ENCODE measurements at regions not wholly inside any gene's neighbourhood (a gene's known extent, or its start where the extent isn't known, plus 50 kb on each side); places are given as distances from the start of the nearest gene placed in this dataset.
A peak's percentile ranks its signal among the peaks of the same experiment; 100 is the strongest.
"Not testable (repeated sequence)": the region's sequence is repeated elsewhere in the genome, so short reads cannot be mapped to it uniquely, and the experiment has no call there.

DNA sequence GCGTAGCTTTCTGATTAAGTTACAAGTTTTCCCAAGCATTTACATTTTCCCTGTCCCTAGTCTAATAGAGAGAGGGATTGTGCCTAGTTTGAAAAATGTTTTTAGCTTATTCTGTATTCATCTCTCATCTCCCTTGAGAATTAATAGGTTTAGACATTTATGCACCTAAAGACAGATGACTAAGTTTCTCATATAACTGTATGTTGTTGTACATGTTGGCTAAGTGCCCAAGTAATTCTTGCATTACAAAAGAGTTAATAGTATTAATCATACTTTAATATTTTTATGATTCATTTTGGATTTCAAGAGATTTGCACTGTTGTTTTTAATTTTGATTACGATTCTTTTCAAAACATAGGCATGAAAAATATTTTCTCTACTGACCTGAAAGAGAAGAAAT is 109.0 kb upstream of the TBL1XR1 start:
- no peak for DNase-seq

DNA sequence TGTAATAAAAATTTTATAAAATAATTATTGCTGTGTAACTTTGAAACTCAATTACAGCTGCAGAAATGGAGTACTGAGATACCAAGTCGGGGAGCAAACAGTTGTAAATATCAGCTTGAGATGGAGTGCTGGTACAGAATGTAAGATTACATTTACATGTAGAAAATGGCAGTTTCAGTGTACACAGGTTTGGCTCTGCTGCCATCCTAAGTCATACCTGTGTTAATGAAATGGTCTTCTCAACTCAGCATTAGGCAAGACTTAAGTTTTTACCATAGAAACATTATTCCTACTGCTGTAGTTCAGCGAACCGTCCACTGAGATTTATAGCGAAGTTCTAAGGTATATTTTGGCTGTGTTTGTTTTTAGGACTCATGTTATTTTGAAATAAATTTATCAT is 110.1 kb upstream of the TBL1XR1 start:
- DNase-seq: no peak

DNA sequence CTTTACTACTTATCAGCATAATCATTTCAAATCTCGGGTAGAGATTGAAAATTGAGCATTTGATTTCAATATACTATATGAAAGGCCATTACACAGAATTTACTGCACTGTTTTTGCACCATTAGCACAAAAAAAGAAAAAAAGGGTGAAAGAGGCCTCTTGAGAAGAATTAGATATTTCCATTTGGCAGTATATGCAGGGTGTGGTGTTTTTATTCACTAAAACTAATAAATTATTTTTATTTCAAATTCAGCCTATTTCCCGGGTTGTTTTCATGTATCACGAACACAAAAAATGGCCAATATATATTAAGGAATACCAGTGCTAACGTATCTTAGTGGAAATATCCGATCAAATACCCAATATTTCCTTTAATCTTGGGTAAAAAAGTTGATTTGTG is 110.5 kb upstream of the TBL1XR1 start:
- DNase-seq: no peak

DNA sequence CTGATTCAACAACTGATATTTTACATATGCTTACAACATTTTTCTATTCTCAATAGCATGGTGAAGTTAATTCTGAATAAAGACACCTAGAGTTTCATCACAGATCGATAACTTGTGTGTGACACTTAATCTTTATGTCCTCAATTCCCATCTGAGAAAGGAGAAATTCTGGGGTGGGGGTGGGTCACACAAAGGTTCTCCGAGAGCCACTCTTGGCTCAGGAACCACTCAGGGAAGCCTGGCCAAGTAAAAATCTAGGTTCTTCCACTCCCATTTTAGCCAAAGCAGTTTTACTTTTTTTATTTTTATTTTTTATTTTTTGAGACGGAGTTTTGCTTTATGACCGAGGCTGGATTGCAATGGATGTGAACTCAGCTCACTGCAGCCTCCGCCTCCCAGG is 111.0 kb upstream of the TBL1XR1 start:
- DNase-seq: no peak

DNA sequence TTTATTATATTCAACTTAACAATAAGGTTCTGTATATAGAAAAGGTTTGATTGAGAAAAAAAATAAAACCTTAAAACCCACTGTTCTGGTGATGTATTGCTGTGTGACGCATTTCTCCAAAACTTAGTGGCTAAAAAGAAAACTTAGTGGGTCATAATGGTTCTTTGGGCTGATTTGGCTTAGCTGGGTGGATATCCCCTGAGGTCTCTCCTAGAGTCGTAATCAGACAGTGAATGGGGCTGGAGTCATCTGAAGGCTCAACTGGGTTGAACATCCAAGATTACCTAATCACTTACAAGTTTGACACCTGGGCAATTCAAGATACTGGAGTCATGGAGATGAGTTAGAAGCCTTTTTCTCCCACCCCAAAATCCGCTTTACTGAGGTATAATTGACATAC is 111.6 kb upstream of the TBL1XR1 start:
- DNase-seq: no peak

DNA sequence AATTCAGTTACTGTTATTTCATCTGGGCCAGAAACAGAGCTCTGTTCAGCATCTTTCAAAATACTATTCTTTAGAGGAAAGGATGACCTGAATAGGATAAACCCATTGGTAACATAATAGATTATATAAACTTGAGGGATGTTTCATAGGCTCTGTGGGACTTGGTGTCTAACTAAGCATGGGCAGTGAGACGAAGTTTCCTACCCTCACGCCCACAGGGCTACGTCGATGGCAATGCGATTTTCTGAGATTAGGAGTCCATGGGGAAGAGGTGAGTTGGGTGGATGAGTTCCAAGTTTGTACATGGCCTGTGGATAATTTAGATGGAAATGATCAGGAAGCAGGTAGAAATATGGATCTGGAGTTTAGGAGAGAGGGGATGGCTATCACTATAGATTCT is 115.2 kb upstream of the TBL1XR1 start:
- DNase-seq: no peak

DNA sequence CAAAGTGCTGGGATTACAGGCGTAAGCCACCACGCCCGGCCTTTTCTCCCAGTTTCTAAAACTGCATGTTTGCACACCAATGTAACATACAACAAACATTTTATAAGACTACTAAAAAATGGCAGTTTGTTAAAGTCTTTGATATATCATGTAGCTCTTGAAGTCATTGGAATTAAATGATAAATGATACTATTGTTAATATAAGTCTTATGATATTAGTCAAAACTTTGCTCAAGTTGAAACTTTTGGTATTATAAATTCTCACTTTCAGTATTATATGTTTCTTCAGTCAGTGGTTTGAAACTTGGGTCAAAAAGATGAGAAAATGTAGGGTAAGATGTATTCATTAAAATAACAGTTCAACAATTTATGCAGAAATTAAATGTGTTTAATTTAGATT is 117.6 kb upstream of the TBL1XR1 start:
- no peak for DNase-seq

DNA sequence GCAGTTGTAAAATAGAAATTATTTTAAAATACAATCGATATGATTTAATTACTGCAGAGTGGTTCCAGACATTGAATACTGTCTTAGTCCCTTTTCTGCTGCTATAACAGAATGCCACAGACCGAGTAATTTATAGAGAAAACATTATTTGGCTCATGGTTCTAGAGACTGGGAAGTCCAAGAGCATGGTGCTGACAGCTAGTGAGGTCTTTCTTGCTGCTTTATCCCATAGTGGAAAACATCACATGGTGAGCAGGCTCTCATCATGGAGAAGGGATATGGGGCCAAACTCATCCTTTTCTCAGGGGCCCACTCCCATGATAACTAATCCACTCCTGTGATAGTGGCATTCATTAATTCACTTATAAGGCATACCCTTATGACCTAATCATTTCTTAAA is 120.0 kb upstream of the TBL1XR1 start:
- DNase-seq: no peak

DNA sequence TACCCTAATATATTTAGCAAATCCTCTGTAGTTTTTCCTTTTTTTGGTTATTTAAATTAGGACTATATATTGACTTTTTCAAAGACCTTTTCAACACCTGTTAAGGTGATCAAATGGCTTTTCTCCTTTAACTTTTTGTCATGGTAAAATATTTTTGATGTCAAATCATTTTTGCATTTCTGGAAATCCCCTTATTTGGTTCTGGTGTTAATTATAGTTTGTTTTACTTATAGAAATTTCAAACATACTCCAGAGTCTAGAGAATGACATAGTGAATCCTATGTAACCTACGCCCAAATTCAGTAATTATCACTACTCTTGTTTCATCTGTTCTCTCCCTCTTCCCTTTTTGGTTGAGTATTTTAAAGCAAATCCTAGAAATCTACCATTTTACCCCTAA is 121.3 kb upstream of the TBL1XR1 start:
- no peak for DNase-seq

DNA sequence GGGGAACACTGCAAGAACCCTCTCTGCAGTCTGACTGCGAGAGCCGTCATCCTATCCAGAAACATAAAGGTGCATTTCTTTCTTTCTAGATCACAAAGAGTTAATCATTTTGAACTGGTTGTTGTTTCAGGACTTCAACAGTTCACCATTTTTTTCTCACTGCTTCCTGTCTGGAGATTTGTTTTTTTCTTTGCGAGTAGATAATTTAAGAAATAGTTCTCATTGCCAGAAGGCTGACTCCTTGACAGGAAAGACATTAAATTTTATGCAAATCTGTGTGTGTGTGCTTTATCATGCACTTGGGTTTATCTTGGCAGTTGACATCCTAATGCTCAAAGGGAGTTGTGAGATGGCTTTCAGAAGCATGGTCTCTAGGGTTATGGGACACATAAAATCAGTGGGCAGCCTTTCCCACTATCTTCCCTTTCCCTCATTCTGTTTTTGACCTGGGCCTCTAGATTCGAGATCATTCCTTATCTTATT is 123.5 kb upstream of the TBL1XR1 start:
- DNase-seq: no peak

DNA sequence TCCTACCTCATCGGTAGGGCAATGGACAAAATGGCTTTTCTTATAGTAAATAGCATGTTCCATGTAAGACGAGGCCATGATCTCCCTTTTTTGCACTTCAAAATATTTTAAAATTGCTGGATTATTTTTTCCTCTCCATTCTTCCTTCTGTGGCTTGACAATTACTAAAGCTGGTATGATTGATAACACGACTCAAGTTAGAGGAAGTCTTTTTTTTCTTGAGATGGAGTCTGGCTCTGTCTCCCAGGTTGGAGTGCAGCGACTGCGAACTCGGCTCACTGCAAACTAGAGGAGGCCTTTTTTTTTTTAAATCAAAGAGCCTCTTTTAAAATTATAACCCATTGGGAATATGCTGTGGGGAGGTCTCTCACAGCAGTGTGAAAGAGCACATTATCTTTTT is 124.5 kb upstream of the TBL1XR1 start:
- no peak for DNase-seq

DNA sequence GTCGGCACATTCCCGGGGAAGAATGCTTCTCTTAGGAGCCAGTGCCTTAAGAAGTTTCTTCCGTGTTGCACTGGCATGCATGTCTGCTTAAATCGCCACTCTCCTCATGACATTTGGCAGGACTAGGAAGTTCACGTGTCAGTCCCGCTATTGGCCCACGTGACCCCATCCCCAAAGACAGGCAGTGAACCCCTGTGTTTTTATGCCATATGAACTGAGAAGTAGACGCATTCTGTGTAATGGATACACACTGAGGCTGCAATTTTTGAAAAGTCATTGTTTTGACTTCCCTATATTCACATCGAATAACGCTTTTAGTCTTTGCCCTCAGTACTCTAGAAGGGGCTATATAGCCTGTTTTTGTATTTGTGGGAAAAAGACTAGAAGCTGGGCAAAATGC is 125.6 kb upstream of the TBL1XR1 start:
- DNase-seq: no peak

DNA sequence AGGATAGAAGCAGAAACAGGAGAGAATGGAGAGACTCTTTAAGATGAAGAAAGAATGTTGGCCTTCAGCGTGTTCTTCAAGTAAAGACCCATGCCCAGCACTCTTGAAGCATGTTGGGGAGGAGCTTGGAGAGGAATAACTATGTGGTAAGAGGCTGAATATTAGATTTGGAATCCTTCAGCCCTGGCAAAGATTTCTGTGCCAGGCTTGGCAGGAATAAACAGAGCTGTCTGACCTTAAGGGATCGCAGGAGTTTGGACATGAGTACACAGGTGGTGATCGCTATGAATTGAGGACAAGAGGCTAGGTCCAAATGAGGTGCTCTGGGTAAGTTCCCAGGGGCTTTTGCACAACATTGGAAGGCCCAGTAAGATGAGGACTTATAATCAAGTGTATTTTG is 132.6 kb upstream of the TBL1XR1 start:
- no peak for DNase-seq

DNA sequence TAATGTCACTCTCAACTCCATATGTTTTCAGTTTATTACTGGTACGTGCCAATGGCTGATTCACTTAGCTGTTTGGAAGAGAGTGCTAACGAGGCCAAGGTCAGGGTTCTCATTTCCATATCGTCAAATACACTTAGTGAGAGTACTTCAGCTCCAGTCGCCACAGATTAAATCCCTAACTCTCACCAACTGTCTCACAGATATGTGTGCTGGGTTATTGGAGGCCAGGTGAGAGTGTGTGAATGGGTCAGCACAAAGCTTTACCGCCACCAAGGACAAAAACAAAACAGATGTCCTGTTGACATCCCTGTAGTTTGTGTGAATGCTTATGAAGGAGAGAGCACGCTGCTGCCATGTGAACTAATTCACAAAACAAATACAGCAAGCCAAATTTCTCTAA is 133.5 kb upstream of the TBL1XR1 start:
- DNase-seq: no peak

DNA sequence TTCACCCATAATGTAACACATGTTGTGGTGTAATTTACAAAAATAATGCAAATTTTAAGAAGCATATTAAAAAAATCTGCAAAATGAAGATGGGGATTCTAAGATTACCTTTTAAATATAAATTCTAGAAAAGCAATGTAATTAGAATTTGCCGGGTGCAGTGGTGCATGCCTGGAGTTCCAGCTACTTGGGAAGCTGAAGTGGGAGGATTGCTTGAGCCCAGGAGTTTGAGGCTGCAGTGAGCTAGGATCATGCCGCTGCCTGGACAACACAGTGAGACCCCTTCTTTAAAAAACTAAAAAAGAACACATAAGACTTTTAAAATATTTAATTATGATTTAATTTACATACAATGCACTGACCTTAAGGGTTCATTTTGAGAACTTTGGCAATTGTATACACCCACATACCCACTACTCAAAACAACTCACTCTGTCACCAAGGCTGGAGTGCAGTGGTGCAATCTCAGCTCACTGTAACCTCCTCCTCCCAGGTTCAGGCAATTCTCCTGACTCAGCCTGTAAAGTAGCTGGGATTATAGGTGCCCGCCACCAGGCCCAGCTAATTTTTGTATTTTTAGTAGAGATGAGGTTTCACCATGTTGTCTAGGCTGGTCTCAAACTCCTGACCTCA is 134.0 kb upstream of the TBL1XR1 start:
- DNase-seq: no peak

DNA sequence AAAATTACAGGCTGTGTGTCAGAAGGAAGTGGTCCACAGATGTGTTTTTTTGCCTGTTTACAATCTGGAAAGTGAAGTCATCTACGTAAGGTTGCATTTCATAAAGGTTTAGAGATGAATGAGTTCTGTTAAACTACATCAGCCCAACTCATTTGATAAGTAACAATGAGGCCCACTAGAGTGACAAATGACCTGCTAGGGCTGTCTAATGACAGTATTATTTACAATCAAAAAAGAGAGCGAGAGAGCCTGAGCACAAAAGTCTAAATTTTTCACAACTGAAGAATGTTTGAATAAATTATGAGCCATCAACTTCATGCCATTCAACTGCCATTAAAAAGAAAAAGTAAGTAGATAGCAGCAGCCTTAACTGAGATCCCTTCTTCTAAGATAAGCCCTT is 135.7 kb upstream of the TBL1XR1 start:
- DNase-seq: no peak

DNA sequence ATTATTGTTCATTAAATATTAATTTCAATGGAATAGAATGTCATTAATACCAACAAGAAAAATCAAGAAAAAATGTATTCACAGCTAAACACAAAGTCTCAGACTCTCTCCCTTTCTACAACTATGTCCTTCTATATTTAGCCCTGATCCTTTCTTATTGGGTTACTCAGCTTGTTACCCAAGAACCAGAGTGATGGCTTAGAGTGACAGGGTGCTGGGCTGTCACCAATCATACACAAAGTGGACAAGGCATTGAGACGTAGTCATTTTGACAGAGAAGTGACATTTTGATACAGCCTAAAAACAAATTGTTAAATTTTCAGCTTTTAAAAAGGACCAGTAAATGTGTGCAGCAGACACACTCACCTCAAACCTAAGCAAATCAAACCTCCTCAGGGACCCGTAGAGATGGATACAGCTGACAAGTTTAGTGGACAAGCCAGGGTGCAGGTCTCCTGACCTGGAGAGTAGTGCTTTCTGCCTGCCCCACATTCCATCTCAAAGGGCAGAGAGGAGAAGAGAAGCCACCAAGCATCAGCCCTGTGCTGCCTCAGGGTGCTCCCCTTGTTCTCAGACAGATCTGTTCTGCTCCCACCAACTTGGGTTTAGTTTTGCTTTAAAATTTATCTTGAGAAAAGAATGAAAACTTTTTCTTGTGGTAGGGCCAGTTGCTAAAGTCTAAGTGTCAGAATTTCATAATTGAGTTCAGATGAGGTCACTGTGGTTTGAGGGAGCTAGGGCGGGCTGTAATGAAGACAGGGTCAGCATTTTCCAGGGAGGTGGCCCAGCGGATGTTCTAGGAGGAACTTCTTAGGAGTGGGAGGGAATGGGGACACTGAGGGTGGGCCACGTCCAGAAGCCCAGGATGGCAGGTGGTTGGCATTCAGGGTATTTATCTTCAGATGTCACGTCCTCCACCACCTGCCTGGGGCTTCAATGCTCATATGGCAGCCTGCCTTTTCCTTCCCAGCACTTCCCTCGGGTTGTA is 136.5 kb upstream of the TBL1XR1 start:
- peak; percentile 41 for DNase-seq

DNA sequence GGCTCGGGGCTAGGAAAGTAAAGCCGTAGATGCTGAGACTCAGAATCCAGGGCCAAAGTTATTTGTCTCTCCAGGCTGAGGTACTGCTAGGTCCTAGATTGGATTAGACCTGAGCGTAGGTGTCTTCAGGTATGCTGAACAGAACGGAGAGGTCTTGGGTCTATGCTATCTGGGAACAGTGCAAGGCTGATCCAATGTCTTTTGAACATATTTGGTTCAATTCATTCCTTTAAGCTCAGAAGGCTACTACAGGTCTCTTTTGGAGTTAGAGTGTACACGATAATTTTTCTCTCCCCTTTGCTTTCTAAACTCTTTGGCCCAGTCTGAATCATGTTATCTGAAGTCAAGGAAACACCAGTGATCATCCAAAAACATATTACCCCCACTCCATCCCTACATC is 137.5 kb upstream of the TBL1XR1 start:
- DNase-seq: no peak

DNA sequence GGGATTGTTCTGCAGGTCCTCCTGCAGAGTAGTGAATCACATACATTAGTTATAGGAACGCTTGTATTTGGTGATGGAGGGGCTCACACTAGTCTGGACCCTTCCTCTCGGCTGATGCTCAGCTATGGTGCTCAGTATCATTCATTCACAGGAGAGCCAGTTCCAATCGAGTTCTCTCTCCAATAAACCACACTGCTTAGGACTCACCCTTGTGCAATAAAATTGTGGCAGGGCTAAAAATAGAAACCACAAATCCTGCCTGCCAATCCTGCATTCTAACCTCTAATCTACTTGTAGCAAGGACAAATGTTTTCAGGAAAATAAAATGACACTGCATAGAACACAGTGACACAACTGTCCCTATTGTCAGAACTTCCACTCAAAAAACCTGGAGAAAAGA is 138.4 kb upstream of the TBL1XR1 start:
- DNase-seq: no peak

DNA sequence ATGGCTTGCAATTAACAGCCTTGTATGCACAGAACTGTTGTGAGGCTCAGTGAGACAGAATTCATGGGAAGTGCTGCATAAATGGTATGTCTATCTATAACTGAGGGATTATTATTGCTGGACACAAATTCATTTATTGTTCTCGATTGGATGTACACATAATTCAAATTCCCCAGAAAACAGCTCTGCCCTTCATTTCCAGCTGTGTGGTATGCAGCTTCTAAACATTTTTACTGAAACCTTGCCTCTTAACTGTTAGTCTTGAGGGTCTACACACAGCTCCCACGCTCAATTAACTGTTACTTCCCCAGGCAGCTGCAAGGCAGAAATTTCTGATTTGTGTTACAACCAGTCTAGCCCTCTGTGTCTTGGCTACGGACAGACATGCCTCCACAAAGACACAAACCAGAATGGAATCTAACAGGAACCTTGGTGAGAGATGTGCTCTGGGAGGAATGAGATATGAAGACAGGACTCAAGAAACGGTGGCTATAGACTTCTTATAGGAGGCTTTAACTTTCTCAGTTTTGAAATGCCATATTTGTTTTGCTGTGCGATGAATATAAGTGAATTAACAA is 139.7 kb upstream of the TBL1XR1 start:
- DNase-seq: no peak

DNA sequence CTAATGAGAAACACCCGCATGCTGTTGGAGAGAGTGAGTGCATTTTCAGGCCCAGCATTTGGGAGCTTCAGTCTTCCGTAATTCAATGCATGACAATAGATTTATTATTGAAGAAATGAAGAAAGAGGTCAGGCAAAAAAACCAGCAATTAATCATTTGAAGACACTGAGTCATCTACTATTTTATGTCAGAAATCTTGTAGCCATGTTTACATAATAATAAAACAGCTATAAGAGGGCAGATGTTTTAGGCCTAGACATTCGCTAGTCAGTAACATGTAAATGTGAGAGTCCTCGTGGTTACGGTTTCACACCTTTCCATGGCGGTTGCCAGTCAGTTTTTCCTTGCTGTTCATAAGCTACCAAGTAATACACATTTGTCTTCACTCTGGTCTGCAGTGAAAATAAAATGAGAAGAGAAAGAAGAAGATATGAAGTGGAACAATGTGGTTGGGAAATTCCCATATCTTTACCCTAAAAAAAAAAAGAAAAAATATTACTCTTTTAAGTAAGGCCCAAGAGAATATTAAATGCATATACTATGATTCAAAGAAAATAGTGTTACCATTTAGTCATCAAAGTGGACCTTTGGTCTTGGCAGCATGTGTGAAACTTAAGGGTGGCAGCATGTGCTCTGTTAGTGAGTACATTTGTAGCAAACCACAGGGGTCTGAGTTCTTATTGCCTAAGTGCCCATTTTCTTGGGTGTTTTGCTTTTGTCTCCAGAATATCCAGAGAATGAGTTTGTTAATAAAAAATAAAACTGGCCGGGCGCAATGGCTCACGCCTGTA is 140.5 kb upstream of the TBL1XR1 start:
- peak; percentile 70 for DNase-seq

DNA sequence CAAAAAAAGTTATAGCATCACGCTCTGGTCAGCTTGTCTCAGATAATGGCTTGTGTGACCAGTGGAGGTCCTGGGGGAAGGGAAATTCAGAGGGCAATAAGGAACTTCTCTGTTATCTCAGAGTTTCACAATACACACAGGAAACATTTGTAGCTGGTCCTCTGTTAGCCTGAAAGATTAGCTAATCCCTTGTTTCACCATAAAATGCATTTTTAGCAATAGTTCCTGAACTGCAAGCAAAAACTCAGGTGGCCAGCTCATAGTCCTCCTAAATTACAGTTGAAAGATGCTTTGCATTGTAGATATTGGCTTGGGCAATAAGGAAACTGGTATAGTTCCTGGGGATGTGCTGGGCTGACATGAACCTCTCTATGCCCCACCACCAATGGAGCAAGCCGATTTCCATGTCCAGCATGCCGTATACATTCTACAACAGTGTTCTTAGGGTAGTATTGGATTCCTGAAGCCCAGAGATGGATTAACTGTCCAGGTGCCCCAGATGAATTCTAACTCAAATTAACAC is 141.5 kb upstream of the TBL1XR1 start:
- peak; percentile 21 for DNase-seq

DNA sequence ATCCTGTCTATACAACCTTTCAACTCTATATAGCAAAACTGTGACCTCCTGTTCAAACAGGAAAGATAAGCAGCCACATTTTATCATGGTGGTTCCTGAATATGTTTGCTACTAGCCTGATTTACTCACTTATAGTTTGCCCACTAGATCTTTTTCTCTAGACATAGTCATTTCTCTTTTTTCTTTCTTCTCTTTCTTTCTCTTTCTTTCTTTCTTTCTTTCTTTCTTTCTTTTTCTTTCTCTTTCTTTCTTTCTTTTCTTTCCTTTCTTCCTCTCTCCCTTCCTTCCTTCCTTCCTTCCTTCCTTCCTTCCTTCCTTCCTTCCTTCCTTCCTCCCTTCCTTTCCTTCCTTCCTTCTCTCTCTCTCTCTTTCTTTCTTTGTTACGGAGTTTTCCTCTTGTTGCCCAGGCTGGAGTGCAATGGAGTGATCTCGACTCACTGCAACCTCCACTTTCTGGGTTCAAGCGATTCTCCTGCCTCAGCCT is 142.0 kb upstream of the TBL1XR1 start:
- DNase-seq: not testable (repeated sequence)

Data from NK-92 treated with Interleukin-12 subunit alpha and Interleukin-12 subunit beta, amount 100 ng/mL, for 24 hours (cell line).